ENCODE measurements at regions not wholly inside any gene's neighbourhood (a gene's known extent, or its start where the extent isn't known, plus 50 kb on each side); places are given as distances from the start of the nearest gene placed in this dataset.

DNA sequence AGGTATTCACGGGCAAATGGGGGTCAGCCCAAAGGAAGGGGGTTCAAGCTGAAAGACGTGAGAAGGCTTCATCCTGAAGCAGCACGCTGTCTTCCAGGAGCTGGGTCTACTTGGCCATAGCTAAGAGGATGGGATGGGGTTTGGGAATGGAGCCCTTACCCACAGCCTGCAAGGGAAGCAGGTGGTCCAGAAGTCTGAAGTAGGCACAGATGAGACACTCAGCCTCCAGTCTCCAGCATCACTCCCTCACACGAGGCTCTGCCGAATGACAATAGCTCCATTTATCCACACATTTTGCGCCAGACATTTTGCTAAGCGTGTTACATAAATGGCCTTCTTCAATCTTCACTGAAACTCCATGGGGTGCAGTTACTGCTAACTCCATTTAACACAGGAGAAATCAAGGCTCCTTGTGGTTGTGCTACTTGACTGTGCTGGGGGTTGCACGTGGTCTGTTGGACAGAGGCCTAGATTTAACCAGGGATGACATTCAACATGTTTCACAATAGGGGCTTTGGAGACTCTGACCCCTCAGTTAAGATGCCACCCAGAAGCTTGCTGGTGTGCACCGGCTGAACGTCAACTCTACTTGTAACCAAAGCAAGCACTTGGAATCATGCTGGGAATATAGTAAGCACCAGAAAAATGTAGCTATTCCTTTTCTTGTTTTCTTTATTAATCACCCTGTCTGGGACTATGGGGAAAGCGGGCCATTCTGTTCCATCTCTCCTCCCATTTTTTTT is 85.3 kb downstream of the FAM241B start:
- peaks cover 2% of the 10 kb centered on the region for H3K27me3 ChIP-seq (ENCODE audit: insufficient read depth, low read length)
- peak overlapping the region; percentile 34 for H3K4me2 ChIP-seq (ENCODE audit: low read length)
- FAIRE-seq = peak; percentile 55
- H2AFZ ChIP-seq (ENCODE audit: low read depth, low read length) = no peak overlapping the region
- DNase-seq (ENCODE audit: low read depth) = peak; percentile 62
- H3K36me3 ChIP-seq (ENCODE audit: insufficient read depth, low read length) = no peaks in the 10 kb centered on the region
- H3K9me3 ChIP-seq (ENCODE audit: insufficient read depth, low read depth, low read length) = no peaks in the 10 kb centered on the region
- peak overlapping the region; percentile 26 for H3K27ac ChIP-seq (ENCODE audit: low read depth, low read length)
- no peaks in the 10 kb centered on the region for H3K4me1 Mint-ChIP-seq (ENCODE audit: low read depth, unreplicated experiment)
- H3K9ac ChIP-seq (ENCODE audit: low read length) = no peak overlapping the region
- no peaks in the 10 kb centered on the region for H3K79me2 ChIP-seq (ENCODE audit: insufficient read depth, low read length)
- H3K27ac Mint-ChIP-seq (ENCODE audit: unreplicated experiment) = no peak overlapping the region
- H3K4me1 ChIP-seq (ENCODE audit: insufficient read depth, low read length) = peaks cover 18% of the 10 kb centered on the region
- no peaks in the 10 kb centered on the region for H4K20me1 ChIP-seq (ENCODE audit: insufficient read depth, low read length)
- no peaks in the 10 kb centered on the region for H3K9me3 Mint-ChIP-seq (ENCODE audit: unreplicated experiment)
- H3K36me3 Mint-ChIP-seq (ENCODE audit: low read depth, unreplicated experiment) = peaks cover 2% of the 10 kb centered on the region
- H3K4me3 Mint-ChIP-seq (ENCODE audit: unreplicated experiment) = no peak overlapping the region
- TF ChIP-seq EZH2 (IDR thresholded peaks at IDR 0.05; ENCODE audit: insufficient read depth, low read length) = no peak
- TF ChIP-seq, protein P1, sequence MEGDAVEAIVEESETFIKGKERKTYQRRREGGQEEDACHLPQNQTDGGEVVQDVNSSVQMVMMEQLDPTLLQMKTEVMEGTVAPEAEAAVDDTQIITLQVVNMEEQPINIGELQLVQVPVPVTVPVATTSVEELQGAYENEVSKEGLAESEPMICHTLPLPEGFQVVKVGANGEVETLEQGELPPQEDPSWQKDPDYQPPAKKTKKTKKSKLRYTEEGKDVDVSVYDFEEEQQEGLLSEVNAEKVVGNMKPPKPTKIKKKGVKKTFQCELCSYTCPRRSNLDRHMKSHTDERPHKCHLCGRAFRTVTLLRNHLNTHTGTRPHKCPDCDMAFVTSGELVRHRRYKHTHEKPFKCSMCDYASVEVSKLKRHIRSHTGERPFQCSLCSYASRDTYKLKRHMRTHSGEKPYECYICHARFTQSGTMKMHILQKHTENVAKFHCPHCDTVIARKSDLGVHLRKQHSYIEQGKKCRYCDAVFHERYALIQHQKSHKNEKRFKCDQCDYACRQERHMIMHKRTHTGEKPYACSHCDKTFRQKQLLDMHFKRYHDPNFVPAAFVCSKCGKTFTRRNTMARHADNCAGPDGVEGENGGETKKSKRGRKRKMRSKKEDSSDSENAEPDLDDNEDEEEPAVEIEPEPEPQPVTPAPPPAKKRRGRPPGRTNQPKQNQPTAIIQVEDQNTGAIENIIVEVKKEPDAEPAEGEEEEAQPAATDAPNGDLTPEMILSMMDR (IDR thresholded peaks at IDR 0.05; ENCODE audit: insufficient read depth, low read depth, low read length) = no peak
- H3K4me3 ChIP-seq (ENCODE audit: insufficient read depth, low read depth, low read length) = no peak overlapping the region
- H3K27me3 Mint-ChIP-seq (ENCODE audit: low read depth, unreplicated experiment) = peaks cover 42% of the 10 kb centered on the region

DNA sequence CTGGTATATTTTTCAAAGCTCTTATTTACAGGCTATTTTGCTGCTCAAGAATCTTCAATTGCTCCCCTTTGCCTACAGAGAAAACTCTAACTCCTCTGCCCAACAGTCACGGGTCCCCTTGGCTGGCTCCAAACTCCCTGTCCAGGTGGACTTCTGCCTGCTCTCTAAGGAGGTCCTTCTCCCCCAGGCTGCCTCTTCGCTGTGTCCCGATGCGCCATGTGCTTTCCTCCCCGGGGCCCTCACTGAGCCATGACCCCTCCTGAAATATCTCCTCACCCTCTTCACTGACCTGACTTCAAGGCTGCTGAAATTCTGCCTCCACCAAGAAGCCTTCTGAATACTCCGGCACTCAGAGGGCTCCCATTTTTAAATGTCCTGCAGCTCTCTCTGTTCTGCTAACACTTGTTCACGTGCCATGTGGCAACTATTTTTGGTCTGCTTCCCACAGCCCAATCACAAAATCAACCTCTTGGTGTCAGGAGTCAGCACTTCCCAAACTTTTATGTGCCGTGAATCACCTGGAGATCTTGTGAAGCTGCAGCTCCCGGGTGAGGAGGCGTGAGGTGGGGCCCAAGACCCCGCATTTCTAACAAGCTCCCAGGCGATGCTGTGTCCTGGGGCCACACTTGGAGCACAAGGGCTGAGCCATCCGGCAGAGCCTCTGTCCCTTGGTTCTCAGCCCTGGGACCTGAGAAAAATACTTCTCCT is 85.7 kb upstream of the COL13A1 start:
- H3K79me2 ChIP-seq (ENCODE audit: insufficient read depth, low read length) = no peaks in the 10 kb centered on the region
- FAIRE-seq (no peak), DNase-seq (ENCODE audit: low read depth) (no peak)
- H4K20me1 ChIP-seq (ENCODE audit: insufficient read depth, low read length) = no peaks in the 10 kb centered on the region
- peaks cover 36% of the 10 kb centered on the region for H3K27me3 Mint-ChIP-seq (ENCODE audit: low read depth, unreplicated experiment)
- peak overlapping the region; percentile 50 for H3K27ac ChIP-seq (ENCODE audit: low read depth, low read length)
- no peaks in the 10 kb centered on the region for H3K9me3 ChIP-seq (ENCODE audit: insufficient read depth, low read depth, low read length)
- no peak overlapping the region for H3K27ac Mint-ChIP-seq (ENCODE audit: unreplicated experiment)
- peak overlapping the region; percentile 45 for H3K4me3 Mint-ChIP-seq (ENCODE audit: unreplicated experiment)
- no peak overlapping the region for H3K4me2 ChIP-seq (ENCODE audit: low read length)
- peaks cover 2% of the 10 kb centered on the region for H3K27me3 ChIP-seq (ENCODE audit: insufficient read depth, low read length)
- no peaks in the 10 kb centered on the region for H3K4me1 Mint-ChIP-seq (ENCODE audit: low read depth, unreplicated experiment)
- H2AFZ ChIP-seq (ENCODE audit: low read depth, low read length) = peak overlapping the region; percentile 20
- H3K4me3 ChIP-seq (ENCODE audit: insufficient read depth, low read depth, low read length) = no peak overlapping the region
- H3K36me3 Mint-ChIP-seq (ENCODE audit: low read depth, unreplicated experiment) = peaks cover 2% of the 10 kb centered on the region
- no peaks in the 10 kb centered on the region for H3K9me3 Mint-ChIP-seq (ENCODE audit: unreplicated experiment)
- H3K4me1 ChIP-seq (ENCODE audit: insufficient read depth, low read length) = peaks cover 18% of the 10 kb centered on the region
- H3K9ac ChIP-seq (ENCODE audit: low read length) = peak overlapping the region; percentile 44
- TF ChIP-seq EZH2 (IDR thresholded peaks at IDR 0.05; ENCODE audit: insufficient read depth, low read length) = no peak
- TF ChIP-seq, protein P1 (IDR thresholded peaks at IDR 0.05; ENCODE audit: insufficient read depth, low read depth, low read length) = no peak
- H3K36me3 ChIP-seq (ENCODE audit: insufficient read depth, low read length) = no peaks in the 10 kb centered on the region

Measured in astrocyte (in vitro differentiated cells and primary cell).